ENCODE measurements at regions not wholly inside any gene's neighbourhood (a gene's known extent, or its start where the extent isn't known, plus 50 kb on each side); places are given as distances from the start of the nearest gene placed in this dataset.

DNA sequence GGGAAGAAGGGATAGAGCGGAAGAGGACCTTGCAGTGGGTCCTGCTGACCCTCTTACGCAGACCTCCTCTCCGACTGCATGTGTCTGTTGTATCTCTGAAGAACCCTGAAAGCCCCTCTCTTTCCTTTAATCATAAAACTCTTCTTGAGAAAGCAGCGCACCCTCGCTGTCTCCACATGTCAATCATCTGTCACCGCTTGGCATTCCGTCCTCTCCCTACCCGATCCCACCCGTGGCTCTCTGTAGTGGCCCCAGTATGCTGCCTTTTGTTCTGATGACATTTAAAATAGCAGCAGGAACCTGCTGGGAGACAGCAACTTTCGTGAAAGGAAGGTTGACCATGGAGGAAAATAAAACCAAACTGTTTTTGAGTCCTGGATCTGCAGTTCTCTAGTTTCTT, 582.9 kb upstream of the SALL3 start:
- TF ChIP-seq, protein P1, sequence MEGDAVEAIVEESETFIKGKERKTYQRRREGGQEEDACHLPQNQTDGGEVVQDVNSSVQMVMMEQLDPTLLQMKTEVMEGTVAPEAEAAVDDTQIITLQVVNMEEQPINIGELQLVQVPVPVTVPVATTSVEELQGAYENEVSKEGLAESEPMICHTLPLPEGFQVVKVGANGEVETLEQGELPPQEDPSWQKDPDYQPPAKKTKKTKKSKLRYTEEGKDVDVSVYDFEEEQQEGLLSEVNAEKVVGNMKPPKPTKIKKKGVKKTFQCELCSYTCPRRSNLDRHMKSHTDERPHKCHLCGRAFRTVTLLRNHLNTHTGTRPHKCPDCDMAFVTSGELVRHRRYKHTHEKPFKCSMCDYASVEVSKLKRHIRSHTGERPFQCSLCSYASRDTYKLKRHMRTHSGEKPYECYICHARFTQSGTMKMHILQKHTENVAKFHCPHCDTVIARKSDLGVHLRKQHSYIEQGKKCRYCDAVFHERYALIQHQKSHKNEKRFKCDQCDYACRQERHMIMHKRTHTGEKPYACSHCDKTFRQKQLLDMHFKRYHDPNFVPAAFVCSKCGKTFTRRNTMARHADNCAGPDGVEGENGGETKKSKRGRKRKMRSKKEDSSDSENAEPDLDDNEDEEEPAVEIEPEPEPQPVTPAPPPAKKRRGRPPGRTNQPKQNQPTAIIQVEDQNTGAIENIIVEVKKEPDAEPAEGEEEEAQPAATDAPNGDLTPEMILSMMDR (conservative IDR thresholded peaks at IDR 0.05 in 1 of 2, IDR thresholded peaks at IDR 0.05 in 1 of 2; ENCODE audit: low read depth in 1 of 2, low read length in 2 of 2), result no peak
- no peak for TF ChIP-seq EZH2 (IDR thresholded peaks at IDR 0.05; ENCODE audit: low read length, missing control alignments)

All from fibroblast of lung (primary cell).